Keratinocyte (primary cell): ENCODE measurements at regions not wholly inside any gene's neighbourhood (a gene's known extent, or its start where the extent isn't known, plus 50 kb on each side); places are given as distances from the start of the nearest gene placed in this dataset.
"Not testable (repeated sequence)": the region's sequence is repeated elsewhere in the genome, so short reads cannot be mapped to it uniquely, and the experiment has no call there.

ENCODE experiments used
- DNase-seq: peaks from one replicate; pipeline ENCODE4 v3.0.0-alpha.2; 2011; ENCODE audit warnings: low read depth, missing footprints, low spot score
- FAIRE-seq: peaks from 2 replicates; lab custom pipeline; 2011; peaks lifted over from hg19 to GRCh38; lab: Jason Lieb, UNC
- H2AFZ ChIP-seq: 2 replicates; pipeline ENCODE4 v1.6.0; 2012; ENCODE audit warnings: low read length, control low read depth, inconsistent platforms; ENCODE audit not compliant: control insufficient read depth
- H3K27ac ChIP-seq: 2 replicates; pipeline ENCODE4 v1.5.1; 2011; ENCODE audit warnings: low read length; ENCODE audit not compliant: control insufficient read depth, insufficient read depth
- H3K27me3 ChIP-seq: 3 replicates; pipeline ENCODE4 v1.6.0; 2011; ENCODE audit warnings: low read length; ENCODE audit not compliant: control insufficient read depth, insufficient read depth; ENCODE audit errors: extremely low read depth
- H3K36me3 ChIP-seq, 2 experiments: 2 replicates in 1 of 2; 3 replicates in 1 of 2; pipeline ENCODE4 v1.5.1; 2011; ENCODE audit warnings: low read length in 2 of 2, mild to moderate bottlenecking in 1 of 2; ENCODE audit not compliant: control insufficient read depth in 2 of 2, insufficient read depth in 2 of 2; ENCODE audit errors: extremely low read depth in 1 of 2
- H3K4me1 ChIP-seq: 3 replicates; pipeline ENCODE4 v1.5.1; 2011; ENCODE audit warnings: low read length; ENCODE audit not compliant: control insufficient read depth, insufficient read depth; ENCODE audit errors: extremely low read depth
- H3K4me2 ChIP-seq: 3 replicates; pipeline ENCODE4 v1.6.0; 2011; ENCODE audit warnings: low read depth, low read length; ENCODE audit not compliant: control insufficient read depth, insufficient read depth; ENCODE audit errors: extremely low read depth
- H3K4me3 ChIP-seq, 3 experiments: fragments of 200-600 bp in 1 of 3; sonication (generic) in 1 of 3; 2 replicates in 2 of 3; 3 replicates in 1 of 3; pipeline ENCODE4 v1.5.1; 2011 to 2016; ENCODE audit warnings: low read length in 3 of 3, mild to moderate bottlenecking in 3 of 3, control low read depth in 2 of 3, inconsistent platforms in 1 of 3, low read depth in 1 of 3, mixed read lengths in 1 of 3, mixed run types in 1 of 3, moderate library complexity in 1 of 3; ENCODE audit not compliant: control insufficient read depth in 2 of 3, insufficient read depth in 2 of 3; ENCODE audit errors: extremely low read depth in 1 of 3
- H3K79me2 ChIP-seq: 2 replicates; pipeline ENCODE4 v1.6.0; 2012; ENCODE audit warnings: low read length; ENCODE audit not compliant: control insufficient read depth, insufficient read depth
- H3K9ac ChIP-seq: 3 replicates; pipeline ENCODE4 v1.6.0; 2011; ENCODE audit warnings: low read length; ENCODE audit not compliant: control insufficient read depth, insufficient read depth; ENCODE audit errors: extremely low read depth
- H3K9me1 ChIP-seq: 3 replicates; pipeline ENCODE4 v1.6.0; 2011; ENCODE audit warnings: low read length; ENCODE audit not compliant: control insufficient read depth, insufficient read depth; ENCODE audit errors: extremely low read depth
- H3K9me3 ChIP-seq: 2 replicates; pipeline ENCODE4 v1.5.1; 2012; ENCODE audit warnings: low read depth, low read length; ENCODE audit not compliant: control insufficient read depth
- H4K20me1 ChIP-seq: 3 replicates; pipeline ENCODE4 v1.6.0; 2011; ENCODE audit warnings: low read length; ENCODE audit not compliant: control insufficient read depth, insufficient read depth; ENCODE audit errors: extremely low read depth
- dilution Hi-C: fragments of 300-500 bp; cut with MboI; formaldehyde crosslinking; loops from one replicate; pipeline ENCODE4 v1.7.0; 2020; ENCODE audit warnings: low sequenced_read_pairs; ENCODE audit not compliant: extremely low pct_ligation_motif_present

DNA sequence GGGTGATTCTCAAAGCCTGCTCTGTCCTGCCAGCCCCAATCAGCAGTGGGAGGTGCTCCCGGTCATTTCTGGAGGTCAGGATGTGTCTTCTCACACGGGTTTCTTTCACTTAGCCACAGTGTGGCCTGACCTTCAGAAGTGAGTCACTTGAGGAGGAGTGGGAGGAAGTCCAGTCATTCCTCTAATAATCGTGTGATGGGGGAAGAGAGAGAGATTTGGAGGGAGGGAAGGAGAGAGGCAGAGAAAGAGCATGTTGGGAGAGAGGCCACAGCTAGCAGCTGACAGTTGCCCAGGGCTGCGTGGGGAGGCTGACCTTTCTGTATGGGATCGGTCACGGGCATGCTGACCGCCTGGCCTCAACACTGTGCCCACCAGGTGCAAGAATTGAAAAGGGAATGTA lies 139.9 kb downstream of the NPIPB11 start:
- dilution Hi-C loops, H3K9me3 ChIP-seq, H3K9ac ChIP-seq, H3K4me2 ChIP-seq, H3K27me3 ChIP-seq, H3K36me3 ChIP-seq, FAIRE-seq, H3K9me1 ChIP-seq, H2AFZ ChIP-seq, H3K27ac ChIP-seq, DNase-seq, H3K4me3 ChIP-seq, H3K79me2 ChIP-seq, H4K20me1 ChIP-seq: not testable (repeated sequence)
- peaks cover 29% of the 10 kb centered on the region for H3K4me1 ChIP-seq

DNA sequence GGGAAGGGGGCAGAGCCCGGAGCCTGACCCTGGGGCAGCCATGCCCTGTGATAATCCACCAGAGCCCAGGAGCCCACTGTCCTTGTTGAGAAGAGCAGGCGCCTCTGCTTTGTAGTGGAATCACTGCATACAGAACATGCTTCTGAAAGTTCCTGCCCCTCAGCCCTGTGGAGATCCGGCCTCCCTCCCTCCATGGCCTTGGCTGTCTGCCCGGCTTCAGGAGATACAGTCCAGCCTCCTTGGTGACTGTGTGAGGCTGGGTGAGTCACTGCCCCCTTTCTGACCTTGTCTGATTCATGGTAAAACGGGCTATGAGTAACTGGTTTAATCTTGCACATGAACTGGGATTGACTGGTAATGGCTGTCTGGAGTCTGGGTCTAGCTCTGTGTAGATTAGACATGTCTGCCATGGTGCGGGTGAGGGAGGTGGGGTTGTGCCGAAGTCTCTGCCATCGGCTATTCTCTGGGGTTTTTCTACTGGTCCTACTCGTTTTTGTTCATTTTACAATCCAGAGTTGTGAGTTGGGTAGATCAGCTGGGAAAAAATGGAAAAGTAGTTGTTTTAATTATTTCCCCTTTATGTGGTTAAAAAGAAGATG lies 141.2 kb downstream of the NPIPB11 start:
- dilution Hi-C loops, H2AFZ ChIP-seq, H3K9me3 ChIP-seq, H3K9ac ChIP-seq, H3K4me3 ChIP-seq, H4K20me1 ChIP-seq, H3K9me1 ChIP-seq, H3K79me2 ChIP-seq, DNase-seq, H3K36me3 ChIP-seq, H3K27me3 ChIP-seq: not testable (repeated sequence)
- peaks cover 28% of the 10 kb centered on the region for H3K4me1 ChIP-seq
- FAIRE-seq, result peak; percentile 98
- peak overlapping the region; percentile 41 for H3K4me2 ChIP-seq
- peak overlapping the region; percentile 40 for H3K27ac ChIP-seq

DNA sequence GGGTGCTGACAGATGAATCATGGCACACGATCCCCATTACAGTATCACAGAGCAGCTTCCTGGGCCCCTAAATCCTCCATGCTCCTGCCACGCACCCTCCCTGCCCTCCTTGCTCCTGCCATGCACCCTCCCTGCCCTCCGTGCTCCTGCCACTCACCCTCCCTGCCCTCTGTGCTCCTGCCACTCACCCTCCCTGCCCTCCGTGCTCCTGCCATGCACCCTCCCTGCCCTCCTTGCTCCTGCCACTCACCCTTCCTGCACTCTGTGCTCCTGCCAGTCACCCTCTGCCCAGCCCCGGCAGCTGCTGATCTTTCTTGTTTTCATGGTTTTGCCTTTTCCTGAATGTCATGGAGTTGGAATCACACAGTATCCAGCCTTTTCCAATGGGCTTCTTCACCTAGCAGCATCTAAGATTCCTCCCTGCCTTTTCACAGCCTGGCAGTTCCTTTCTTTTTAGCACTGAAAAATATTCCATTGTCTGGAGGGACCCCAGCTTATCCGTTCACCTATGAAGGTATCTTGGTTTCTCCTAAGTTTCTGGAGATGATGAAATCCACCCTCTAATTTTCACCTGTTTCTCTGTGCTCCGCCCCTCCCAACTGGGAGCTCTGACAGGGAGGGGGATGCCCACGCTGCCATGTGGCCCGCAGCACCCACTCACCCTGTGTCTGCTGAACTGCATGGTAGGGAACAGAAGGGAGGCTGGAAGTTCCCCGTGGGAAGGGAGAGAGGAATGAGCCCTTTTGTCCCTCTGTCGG lies 142.3 kb downstream of the NPIPB11 start:
- dilution Hi-C loops, H3K4me3 ChIP-seq, H3K9me3 ChIP-seq, H3K36me3 ChIP-seq, H3K9me1 ChIP-seq, H3K9ac ChIP-seq, FAIRE-seq, H3K4me2 ChIP-seq, H3K27me3 ChIP-seq, H4K20me1 ChIP-seq, DNase-seq, H3K79me2 ChIP-seq: not testable (repeated sequence)
- peak overlapping the region; percentile 19 for H2AFZ ChIP-seq
- H3K4me1 ChIP-seq, result peaks cover 23% of the 10 kb centered on the region
- peak overlapping the region; percentile 40 for H3K27ac ChIP-seq

DNA sequence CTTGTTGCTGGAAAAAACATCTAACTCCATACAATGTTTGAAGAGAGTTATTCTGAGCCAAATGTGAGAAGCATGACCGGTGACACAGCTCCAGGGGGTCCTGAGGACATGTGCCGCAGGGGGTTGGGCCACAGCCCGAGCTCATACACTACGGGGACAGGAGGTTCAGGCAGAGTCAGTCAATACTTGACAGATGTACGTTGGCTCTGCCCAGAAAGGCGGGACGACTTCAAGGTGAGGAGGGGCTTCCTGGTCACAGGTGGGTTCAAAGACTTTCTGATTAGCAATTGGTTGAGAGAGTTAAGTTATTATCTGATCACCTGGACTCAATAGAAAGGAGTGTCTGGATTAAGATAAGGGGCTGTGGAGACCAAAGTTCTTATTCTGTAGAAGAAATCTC lies 143.8 kb downstream of the NPIPB11 start:
- H3K4me3 ChIP-seq, FAIRE-seq, H2AFZ ChIP-seq, H3K9me3 ChIP-seq, H3K79me2 ChIP-seq, H4K20me1 ChIP-seq, H3K4me2 ChIP-seq, DNase-seq, H3K36me3 ChIP-seq, H3K9ac ChIP-seq, H3K27me3 ChIP-seq, H3K9me1 ChIP-seq, H3K27ac ChIP-seq, dilution Hi-C loops: not testable (repeated sequence)
- peaks cover 16% of the 10 kb centered on the region for H3K4me1 ChIP-seq
